Renal cortex interstitium (tissue), 11 donors: ENCODE measurements at regions not wholly inside any gene's neighbourhood (a gene's known extent, or its start where the extent isn't known, plus 50 kb on each side); places are given as distances from the start of the nearest gene placed in this dataset.
"Not testable (repeated sequence)": the region's sequence is repeated elsewhere in the genome, so short reads cannot be mapped to it uniquely, and the experiment has no call there.

Source experiments
- DNase-seq, 11 donors: peaks; one replicate each; pipeline ENCODE4 v3.0.0-alpha.2; 2013; ENCODE audit warnings: low read depth in 9 of 11, low spot score in 4 of 11; ENCODE audit errors: extremely low read depth in 1 of 11

GRCh38 chr7:131074043-131074442 lies 253.6 kb upstream of the MKLN1 start:
- DNase-seq = no peak

- no peak for DNase-seq
These were observed 253.1 kb upstream of the MKLN1 start for GRCh38 chr7:131074585-131074984.

GRCh38 chr7:131075406-131075805 lies 252.3 kb upstream of the MKLN1 start:
- DNase-seq = no peak

GRCh38 chr7:131076032-131076431 lies 251.6 kb upstream of the MKLN1 start:
- DNase-seq = no peak

GRCh38 chr7:131076711-131077181 lies 250.9 kb upstream of the MKLN1 start:
- DNase-seq = no peak

- DNase-seq = no peak
These were observed 249.9 kb upstream of the MKLN1 start for GRCh38 chr7:131077735-131078134.

GRCh38 chr7:131080754-131081153 lies 246.9 kb upstream of the MKLN1 start:
- DNase-seq = no peak

GRCh38 chr7:131081308-131081707 lies 246.4 kb upstream of the MKLN1 start:
- DNase-seq = no peak

- DNase-seq = no peak
These were observed 243.9 kb upstream of the MKLN1 start for GRCh38 chr7:131083781-131084180.

GRCh38 chr7:131084336-131084735 lies 243.3 kb upstream of the MKLN1 start:
- DNase-seq = not testable (repeated sequence)

- no peak for DNase-seq
These were observed 239.7 kb upstream of the MKLN1 start for GRCh38 chr7:131087756-131088658.

GRCh38 chr7:131090188-131090587 lies 237.5 kb upstream of the MKLN1 start:
- DNase-seq = no peak

GRCh38 chr7:131090886-131091692 lies 236.6 kb upstream of the MKLN1 start:
- no peak for DNase-seq

GRCh38 chr7:131094685-131095084 lies 233.0 kb upstream of the MKLN1 start:
- no peak for DNase-seq

- DNase-seq = no peak
These were observed 232.3 kb upstream of the MKLN1 start for GRCh38 chr7:131095346-131095745.

- DNase-seq = no peak
These were observed 231.3 kb upstream of the MKLN1 start for GRCh38 chr7:131096267-131096927.

- DNase-seq = no peak
These were observed 229.9 kb upstream of the MKLN1 start for GRCh38 chr7:131097662-131098376.

- no peak for DNase-seq
These were observed 229.1 kb upstream of the MKLN1 start for GRCh38 chr7:131098527-131098926.
